ENCODE measurements at regions not wholly inside any gene's neighbourhood (a gene's known extent, or its start where the extent isn't known, plus 50 kb on each side); places are given as distances from the start of the nearest gene placed in this dataset.

- no peak overlapping the region for H3K27ac Mint-ChIP-seq (ENCODE audit: unreplicated experiment)
- TF ChIP-seq CTCF (IDR thresholded peaks at IDR 0.05; ENCODE audit: unreplicated experiment) = no peak
- no peak overlapping the region for H3K4me3 Mint-ChIP-seq (ENCODE audit: unreplicated experiment)
- H3K4me1 Mint-ChIP-seq (ENCODE audit: unreplicated experiment) = no peaks in the 10 kb centered on the region
- no peaks in the 10 kb centered on the region for H3K27me3 Mint-ChIP-seq (ENCODE audit: unreplicated experiment)
- no peaks in the 10 kb centered on the region for H3K36me3 Mint-ChIP-seq (ENCODE audit: low read depth, unreplicated experiment)
- H3K9me3 Mint-ChIP-seq (ENCODE audit: unreplicated experiment) = no peaks in the 10 kb centered on the region
- no peak for DNase-seq (ENCODE audit: low spot score)
These were observed 356.5 kb upstream of the KCND2 start for GRCh38 chr7:119916501-119916900.

GRCh38 chr7:119918185-119918584 is 354.8 kb upstream of the KCND2 start:
- H3K27me3 Mint-ChIP-seq (ENCODE audit: unreplicated experiment) = no peaks in the 10 kb centered on the region
- no peaks in the 10 kb centered on the region for H3K36me3 Mint-ChIP-seq (ENCODE audit: low read depth, unreplicated experiment)
- no peaks in the 10 kb centered on the region for H3K4me1 Mint-ChIP-seq (ENCODE audit: unreplicated experiment)
- DNase-seq (ENCODE audit: low spot score) = no peak
- no peaks in the 10 kb centered on the region for H3K9me3 Mint-ChIP-seq (ENCODE audit: unreplicated experiment)
- H3K27ac Mint-ChIP-seq (ENCODE audit: unreplicated experiment) = no peak overlapping the region
- no peak for TF ChIP-seq CTCF (IDR thresholded peaks at IDR 0.05; ENCODE audit: unreplicated experiment)
- no peak overlapping the region for H3K4me3 Mint-ChIP-seq (ENCODE audit: unreplicated experiment)

- H3K4me1 Mint-ChIP-seq (ENCODE audit: unreplicated experiment) = no peaks in the 10 kb centered on the region
- H3K27me3 Mint-ChIP-seq (ENCODE audit: unreplicated experiment) = no peaks in the 10 kb centered on the region
- DNase-seq (ENCODE audit: low spot score) = no peak
- no peaks in the 10 kb centered on the region for H3K36me3 Mint-ChIP-seq (ENCODE audit: low read depth, unreplicated experiment)
- no peak overlapping the region for H3K27ac Mint-ChIP-seq (ENCODE audit: unreplicated experiment)
- no peak for TF ChIP-seq CTCF (IDR thresholded peaks at IDR 0.05; ENCODE audit: unreplicated experiment)
- H3K9me3 Mint-ChIP-seq (ENCODE audit: unreplicated experiment) = no peaks in the 10 kb centered on the region
- no peak overlapping the region for H3K4me3 Mint-ChIP-seq (ENCODE audit: unreplicated experiment)
These were observed 353.0 kb upstream of the KCND2 start for GRCh38 chr7:119919986-119920385.

GRCh38 chr7:119925581-119926289 is 347.2 kb upstream of the KCND2 start:
- no peak overlapping the region for H3K4me3 Mint-ChIP-seq (ENCODE audit: unreplicated experiment)
- no peaks in the 10 kb centered on the region for H3K4me1 Mint-ChIP-seq (ENCODE audit: unreplicated experiment)
- H3K27me3 Mint-ChIP-seq (ENCODE audit: unreplicated experiment) = no peaks in the 10 kb centered on the region
- no peak for DNase-seq (ENCODE audit: low spot score)
- TF ChIP-seq CTCF (IDR thresholded peaks at IDR 0.05; ENCODE audit: unreplicated experiment) = no peak
- H3K27ac Mint-ChIP-seq (ENCODE audit: unreplicated experiment) = no peak overlapping the region
- no peaks in the 10 kb centered on the region for H3K36me3 Mint-ChIP-seq (ENCODE audit: low read depth, unreplicated experiment)
- no peaks in the 10 kb centered on the region for H3K9me3 Mint-ChIP-seq (ENCODE audit: unreplicated experiment)

GRCh38 chr7:119929891-119930290 is 343.1 kb upstream of the KCND2 start:
- DNase-seq (ENCODE audit: low spot score) = no peak
- Mint-ChIP-seq H3K4me3 (ENCODE audit: unreplicated experiment) (no peak overlapping the region), H3K36me3 (ENCODE audit: low read depth, unreplicated experiment) (no peaks in the 10 kb centered on the region), H3K27me3 (ENCODE audit: unreplicated experiment) (no peaks in the 10 kb centered on the region), H3K9me3 (ENCODE audit: unreplicated experiment) (no peaks in the 10 kb centered on the region), H3K4me1 (ENCODE audit: unreplicated experiment) (no peaks in the 10 kb centered on the region), H3K27ac (ENCODE audit: unreplicated experiment) (no peak overlapping the region)
- TF ChIP-seq CTCF (IDR thresholded peaks at IDR 0.05; ENCODE audit: unreplicated experiment) = no peak
